ENCODE measurements at regions not wholly inside any gene's neighbourhood (a gene's known extent, or its start where the extent isn't known, plus 50 kb on each side); places are given as distances from the start of the nearest gene placed in this dataset.

DNA sequence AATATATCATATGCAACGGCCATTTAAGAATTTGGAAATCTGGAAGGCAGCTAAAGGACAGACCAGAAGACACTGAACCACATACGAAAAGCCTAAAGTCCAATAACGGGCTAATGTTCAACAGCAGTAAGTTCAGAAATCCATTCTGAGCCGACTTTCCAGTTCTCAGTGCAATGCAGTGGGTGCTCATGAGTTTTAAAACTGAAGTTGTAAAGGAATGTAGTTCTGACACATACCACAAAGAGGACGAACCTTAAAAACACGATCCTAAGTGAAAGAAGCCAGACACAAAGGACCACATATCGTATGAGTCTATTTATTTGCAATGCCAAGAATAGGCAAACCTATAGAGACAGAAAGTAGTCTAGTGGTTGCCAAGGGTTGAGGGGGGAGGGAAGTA, 278.3 kb upstream of the ZFHX3 start:
- no peak for DNase-seq (ENCODE audit: low read depth in 1 of 2, low spot score in 1 of 2)

DNA sequence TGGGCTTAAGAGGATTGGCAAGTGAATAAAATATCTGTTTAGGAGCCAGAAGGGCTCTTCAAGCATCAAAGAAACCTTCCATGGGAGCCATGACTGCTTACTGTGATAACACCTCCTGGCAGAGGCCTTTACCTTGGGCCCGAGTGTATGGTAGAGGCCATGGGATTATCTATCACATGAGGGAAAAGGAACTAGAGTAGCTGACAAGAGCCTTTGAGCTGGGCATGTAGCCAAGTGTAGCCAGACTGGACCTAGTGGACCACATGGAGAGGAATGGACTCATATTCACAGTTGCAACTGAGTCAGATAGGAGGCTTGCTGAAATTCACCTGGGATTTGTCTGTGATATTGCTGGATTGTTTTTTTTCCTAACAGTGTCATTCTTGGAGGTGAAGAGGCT, 276.0 kb upstream of the ZFHX3 start:
- DNase-seq (ENCODE audit: low read depth in 1 of 2, low spot score in 1 of 2) = no peak

DNA sequence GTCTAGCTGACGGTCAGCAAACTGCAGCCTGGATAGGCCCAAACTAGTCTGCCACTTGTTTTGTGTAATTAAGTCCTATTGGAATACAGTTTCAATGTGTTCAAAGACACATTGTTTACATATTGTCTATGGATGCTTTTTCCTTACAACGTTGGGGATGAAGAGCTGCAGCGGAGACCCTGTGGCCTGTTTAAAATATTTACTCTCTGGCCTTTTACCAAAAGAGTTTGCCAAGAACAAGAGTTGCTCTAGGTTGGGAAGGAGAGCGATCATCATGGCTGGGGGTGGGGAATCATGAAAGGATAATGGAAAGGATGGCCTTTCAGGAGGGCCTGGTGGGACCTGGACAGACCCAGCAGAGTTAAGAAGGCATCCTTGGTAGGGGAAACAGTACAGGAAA, 274.9 kb upstream of the ZFHX3 start:
- DNase-seq (ENCODE audit: low read depth in 1 of 2, low spot score in 1 of 2) = no peak

DNA sequence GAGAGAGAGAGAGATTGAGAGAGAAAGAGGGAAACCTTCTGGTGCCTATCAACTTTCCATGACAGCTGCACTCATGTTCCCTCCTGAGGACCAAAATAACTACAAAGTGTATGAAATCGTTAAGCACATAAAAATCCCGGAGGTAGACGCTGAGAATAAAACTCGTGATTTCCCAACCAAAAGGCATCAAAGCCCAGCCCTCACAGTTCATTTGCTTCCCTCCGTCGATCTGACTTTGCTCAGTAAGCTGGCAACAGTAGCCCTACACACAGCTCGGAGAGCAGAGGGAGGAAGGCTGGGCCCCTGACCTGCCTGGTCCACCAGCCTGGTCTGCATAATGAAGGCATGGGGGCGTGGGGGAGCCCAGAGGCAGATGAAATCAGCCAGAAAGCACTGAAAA, 273.9 kb upstream of the ZFHX3 start:
- DNase-seq (ENCODE audit: low read depth in 1 of 2, low spot score in 1 of 2) = no peak

GRCh38 chr16:73319737-73320136, 271.8 kb upstream of the ZFHX3 start:
- no peak for DNase-seq (ENCODE audit: low read depth in 1 of 2, low spot score in 1 of 2)

GRCh38 chr16:73319261-73319660, 271.3 kb upstream of the ZFHX3 start:
- DNase-seq (ENCODE audit: low read depth in 1 of 2, low spot score in 1 of 2) = no peak

DNA sequence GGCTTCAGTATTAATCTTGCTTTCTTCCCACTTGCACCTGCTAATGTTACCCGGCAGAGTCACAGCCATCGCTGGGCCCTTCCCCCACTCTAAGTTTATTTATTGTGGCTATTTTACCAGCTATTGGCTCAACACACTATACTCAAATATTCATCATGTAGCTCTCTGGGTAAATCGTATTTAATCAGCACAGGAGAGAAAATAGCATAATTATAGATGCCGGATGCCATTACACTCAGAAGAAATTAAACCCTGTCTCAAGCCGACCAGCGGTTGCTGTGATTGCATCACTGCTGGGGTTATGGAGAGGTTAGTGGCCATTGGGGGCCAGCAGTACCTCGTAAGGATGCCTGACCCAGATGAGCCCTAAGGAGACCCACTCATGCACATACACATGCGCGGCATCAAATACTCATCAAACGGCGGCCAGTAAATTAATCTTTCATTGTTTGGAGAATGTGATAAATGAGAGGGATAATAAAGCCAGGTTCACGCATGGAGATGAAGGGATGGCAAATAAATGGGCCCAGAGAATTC, 269.5 kb upstream of the ZFHX3 start:
- no peak for DNase-seq (ENCODE audit: low read depth in 1 of 2, low spot score in 1 of 2)

GRCh38 chr16:73315645-73316044, 267.7 kb upstream of the ZFHX3 start:
- DNase-seq (ENCODE audit: low read depth in 1 of 2, low spot score in 1 of 2) = no peak

DNA sequence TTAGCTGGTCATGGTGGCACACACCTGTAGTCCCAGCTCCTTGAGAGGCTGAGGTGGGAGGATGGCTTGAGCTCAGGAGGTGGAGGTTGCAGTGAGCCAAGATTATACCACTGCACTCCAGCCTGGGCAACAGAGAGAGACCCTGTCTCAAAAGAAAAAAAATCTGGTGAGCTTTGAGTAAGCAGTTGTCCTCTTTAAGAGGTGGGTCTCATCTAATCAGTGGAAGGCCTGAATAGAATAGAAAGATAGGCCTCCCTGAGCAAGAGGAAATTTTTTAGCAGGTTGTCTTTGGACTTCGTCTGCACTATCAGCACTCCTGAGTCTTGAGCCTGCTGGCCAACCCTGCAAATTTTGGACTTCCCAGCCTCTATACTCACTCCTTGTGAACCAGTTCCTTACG, 266.0 kb upstream of the ZFHX3 start:
- no peak for DNase-seq (ENCODE audit: low read depth in 1 of 2, low spot score in 1 of 2)

DNA sequence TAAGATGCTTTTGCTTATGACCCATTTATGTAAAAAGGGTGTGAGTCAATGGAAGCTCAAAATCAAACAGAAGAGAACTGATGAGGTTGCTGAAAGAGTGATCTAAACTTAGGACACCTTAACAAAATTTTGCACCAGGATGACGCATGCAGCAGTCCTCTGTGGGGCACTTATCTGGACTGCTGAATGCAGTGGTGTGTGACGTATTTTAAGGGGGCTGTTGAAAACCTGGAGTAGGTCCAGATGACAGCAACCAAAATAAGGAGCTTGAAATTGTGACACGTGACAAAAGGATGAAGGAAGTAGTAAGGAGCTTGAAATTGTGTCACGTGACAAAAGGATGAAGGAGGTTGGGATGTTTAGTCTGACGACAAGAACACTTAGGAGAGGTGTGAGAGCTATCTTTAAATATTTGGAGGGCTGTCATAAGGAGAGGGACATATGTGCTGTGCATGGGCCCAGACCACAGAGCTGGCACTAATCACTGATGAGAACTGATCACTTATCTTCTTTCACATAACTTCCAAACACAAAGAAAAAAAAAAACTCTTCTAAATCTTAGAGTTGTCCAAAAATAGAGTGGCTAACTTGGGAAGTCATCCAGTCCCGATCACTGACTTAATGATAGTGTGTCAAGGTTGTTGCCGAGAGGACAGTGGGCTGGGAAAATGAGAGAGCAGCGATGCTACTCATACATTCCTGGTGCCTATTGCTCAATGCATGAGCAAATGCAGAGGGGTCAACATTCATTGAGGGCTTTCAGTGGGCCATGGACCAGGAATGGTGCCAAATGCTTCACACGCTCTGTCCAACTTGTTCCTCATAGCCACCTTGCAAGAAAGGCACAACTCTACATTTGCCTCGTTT, 264.2 kb upstream of the ZFHX3 start:
- DNase-seq (ENCODE audit: low read depth in 1 of 2, low spot score in 1 of 2) = no peak

DNA sequence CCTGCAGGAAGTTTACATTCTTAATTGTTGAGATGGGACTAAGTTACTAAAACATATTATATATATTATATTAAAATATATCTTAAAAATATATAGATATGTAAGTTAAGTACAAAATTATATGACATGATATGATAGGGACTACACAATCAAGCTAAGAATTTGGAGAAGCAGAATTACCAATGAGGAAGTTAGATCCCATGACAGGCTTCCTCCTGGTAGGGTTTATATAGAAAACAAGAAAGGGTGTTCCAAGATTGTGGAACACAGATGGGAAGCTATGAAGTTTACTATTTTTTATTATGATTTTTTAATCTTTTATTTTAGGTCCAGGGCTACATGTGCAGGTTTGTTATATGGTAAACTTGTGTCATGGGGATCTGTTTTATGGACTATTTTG, 260.8 kb upstream of the ZFHX3 start:
- DNase-seq (ENCODE audit: low read depth in 1 of 2, low spot score in 1 of 2) = no peak

DNA sequence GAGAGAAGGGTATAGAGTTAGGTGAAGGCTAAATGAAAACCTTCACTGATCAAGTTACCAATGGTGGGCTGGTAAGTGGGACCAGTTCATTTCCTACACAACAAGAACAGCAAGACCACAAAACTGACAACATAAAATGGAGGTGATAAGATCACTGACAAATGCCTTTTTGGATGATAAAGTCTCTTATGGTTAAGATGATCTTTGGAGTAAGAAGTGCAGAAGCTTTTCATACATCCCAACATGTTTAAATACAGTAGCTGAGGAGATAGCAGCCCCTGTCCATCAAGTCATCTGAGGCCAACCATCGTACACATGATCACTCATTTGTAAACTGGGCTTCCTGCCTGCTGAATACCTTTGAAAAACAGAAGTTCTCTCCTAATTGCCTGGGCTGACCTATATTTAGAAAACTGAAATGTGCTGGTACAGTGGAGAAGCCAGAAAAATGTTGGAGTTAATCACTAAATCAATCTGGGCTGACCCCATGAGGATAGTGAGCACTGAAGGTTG, 259.0 kb upstream of the ZFHX3 start:
- DNase-seq (ENCODE audit: low read depth in 1 of 2, low spot score in 1 of 2) = no peak

DNA sequence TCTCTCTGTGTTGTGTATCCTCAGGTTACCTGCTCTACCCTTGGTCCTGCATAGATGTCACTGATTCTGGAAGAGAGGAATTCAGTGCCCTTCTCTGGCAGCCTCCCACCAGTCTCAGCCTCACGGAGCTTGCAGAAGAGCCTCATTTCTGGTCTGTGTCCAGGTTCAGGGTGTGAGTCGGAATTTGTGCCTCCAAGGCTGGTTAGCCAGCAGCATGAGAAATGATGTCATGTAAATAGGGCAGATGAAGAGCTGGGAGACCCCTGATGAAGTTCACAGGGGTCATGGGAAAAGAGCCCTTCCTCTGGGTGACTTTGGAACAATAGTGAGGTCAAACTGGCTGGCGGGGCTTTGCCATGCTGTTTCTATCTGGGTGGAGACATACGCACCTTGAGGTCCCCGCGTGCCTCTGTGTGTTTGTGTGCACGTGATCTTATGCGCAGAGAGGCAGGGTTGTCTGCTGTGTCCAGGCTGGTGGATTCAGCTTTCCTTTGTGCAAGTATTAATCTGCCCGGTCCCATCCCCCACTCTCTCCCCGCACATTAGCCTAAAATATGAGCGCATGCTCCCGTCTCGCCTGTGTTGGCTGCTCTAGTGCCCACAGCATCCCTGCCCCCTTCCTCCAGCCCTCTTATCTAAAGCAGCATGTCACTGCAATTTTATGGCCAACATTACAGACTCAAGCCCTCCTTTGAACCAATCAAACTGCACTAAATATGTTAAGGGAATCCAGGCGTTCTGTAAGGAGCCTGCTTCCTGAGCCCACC, 256.3 kb upstream of the ZFHX3 start:
- DNase-seq (ENCODE audit: low read depth in 1 of 2, low spot score in 1 of 2) = no peak

DNA sequence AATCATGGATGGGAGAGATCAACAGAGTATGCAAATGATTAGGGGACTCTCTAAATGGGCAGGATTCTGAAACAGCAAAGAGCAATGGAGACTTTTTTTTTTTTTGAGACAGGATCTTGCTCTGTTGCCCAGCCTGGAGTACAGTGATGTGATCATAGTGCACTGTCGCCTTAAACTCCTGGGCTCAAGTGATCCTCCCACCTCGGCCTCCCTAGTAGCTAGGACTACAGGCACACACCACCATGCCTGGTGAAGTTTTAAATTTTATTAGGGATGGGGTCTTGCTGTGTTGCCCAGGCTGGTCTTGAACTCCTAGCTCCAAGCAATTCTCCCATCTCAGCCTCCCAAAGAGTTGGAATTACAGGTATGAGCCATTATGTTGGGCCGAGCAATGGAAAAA, 255.0 kb upstream of the ZFHX3 start:
- DNase-seq (ENCODE audit: low read depth in 1 of 2, low spot score in 1 of 2) = no peak

- no peak for DNase-seq (ENCODE audit: low read depth in 1 of 2, low spot score in 1 of 2)
Observed at GRCh38 chr16:73301984-73302383, 254.1 kb upstream of the ZFHX3 start.

GRCh38 chr16:73299346-73299745, 251.4 kb upstream of the ZFHX3 start:
- no peak for DNase-seq (ENCODE audit: low read depth in 1 of 2, low spot score in 1 of 2)

DNA sequence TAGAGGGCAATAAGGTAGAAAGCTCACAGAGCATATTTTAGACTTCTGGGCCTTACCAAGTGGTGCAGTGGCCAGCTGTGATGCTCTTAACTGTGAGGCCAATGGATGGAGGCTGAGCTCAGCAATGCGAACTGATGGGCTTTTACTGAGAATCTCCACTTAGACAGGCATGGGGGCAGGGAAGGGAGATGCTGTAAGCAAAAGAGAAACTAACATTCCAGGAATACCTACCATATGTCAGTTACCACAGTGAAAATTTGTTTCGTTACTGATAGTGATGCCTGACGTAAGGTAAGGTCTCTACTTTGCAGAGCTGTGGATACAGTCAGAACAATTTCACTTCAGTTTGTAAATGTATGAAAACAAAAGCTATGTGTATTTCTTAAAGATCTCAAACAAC, 250.6 kb upstream of the ZFHX3 start:
- DNase-seq (ENCODE audit: low read depth in 1 of 2, low spot score in 1 of 2) = no peak

GRCh38 chr16:73290258-73290657, 242.3 kb upstream of the ZFHX3 start:
- no peak for DNase-seq (ENCODE audit: low read depth in 1 of 2, low spot score in 1 of 2)

GRCh38 chr16:73289232-73289631, 241.3 kb upstream of the ZFHX3 start:
- no peak for DNase-seq (ENCODE audit: low read depth in 1 of 2, low spot score in 1 of 2)

DNA sequence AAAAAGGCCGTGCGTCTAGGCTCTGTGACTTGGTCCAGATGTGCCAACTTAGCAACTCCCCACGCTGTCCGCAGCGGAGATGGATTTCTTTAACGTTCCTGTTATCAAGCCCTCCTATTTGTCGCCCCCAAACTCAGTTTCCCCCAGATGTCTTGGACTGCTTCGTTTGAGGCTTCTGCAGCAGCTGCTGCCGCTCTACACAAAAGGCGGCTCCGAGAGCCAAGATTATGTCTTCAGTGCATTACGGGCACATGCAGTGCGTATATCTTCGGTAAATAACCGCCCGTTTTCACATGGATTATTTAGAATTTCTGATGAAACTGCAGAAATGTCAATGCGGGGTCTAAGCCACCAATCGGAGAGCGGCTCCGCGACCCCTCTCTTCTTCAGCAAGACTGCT, 240.6 kb upstream of the ZFHX3 start:
- no peak for DNase-seq (ENCODE audit: low read depth in 1 of 2, low spot score in 1 of 2)

DNA sequence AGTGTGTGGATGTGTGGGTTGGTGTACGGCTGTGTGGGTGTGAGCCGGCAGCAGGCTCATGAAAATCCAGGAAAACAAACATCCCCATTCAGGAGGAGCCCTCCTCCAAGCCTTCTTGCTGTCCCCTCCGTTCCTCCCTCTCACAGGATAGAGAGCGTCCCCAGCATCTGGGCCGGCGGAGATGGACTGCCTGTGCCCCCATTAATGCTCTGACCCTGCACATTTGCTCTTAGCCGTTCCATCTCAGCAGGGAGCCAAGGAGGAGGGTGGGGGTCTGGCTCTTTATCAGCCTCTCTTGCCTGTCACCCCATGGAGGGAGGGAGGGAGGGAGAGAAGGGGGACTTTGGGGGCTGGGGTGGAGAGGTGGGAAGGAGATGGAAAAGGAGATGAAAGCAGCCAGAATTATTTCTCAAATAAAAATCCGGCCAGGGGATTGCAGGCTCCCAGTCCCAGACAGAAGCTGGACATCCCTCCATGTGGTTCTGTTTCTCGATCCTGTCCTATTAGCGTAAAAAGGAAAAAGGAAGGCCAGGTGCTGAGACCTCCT, 240.0 kb upstream of the ZFHX3 start:
- no peak for DNase-seq (ENCODE audit: low read depth in 1 of 2, low spot score in 1 of 2)

Measured in activated CD4-positive, alpha-beta T cell treated with anti-CD3 and anti-CD28 coated beads, Interleukin-2, amount 50 U/mL, for 24 hours (primary cell).